NCI-H1436 (cell line): ENCODE measurements at regions not wholly inside any gene's neighbourhood (a gene's known extent, or its start where the extent isn't known, plus 50 kb on each side); places are given as distances from the start of the nearest gene placed in this dataset.

Source experiments
- DNase-seq: peaks from one replicate; lab custom pipeline; 2025; lab: John Stamatoyannopoulos, UW

DNA sequence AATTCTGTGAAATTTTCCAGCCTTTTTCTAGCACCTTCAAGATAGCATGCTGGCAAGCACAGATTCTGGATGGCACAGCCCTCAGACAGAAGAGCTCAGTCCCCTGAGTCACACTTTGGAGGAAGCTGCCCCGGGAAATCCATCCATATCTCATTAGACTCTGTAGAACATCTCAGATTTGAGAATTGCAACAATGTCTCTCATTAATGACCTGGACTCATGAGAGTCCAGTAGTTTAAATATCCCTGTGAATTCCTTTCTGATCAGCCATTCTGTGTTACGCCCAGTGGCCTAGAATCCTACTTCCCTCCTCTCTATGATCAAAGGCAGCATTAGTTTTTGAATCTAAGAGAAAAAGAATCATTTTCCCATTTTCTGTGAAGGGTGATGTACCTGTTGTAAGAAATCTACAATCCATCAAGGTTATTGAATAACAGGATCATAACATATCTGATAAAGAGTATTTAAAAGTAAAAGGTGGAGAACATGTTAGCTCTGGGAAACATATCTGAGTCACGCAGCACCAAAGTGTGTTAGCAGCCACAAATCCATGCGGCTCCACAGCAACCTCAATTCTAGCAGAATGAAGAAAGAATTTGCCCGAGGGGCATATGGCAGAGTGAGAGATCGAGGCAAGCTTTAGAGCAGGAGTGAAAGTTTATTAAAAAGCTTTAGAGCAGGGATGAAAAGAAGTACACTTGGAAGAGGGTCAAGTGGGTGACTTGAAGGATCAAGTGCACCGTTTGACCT is 855.6 kb upstream of the TMEM132C start:
- no peak for DNase-seq

- DNase-seq: no peak
Measured at GRCh38 chr12:127411981-127412380, 855.0 kb upstream of the TMEM132C start.

DNA sequence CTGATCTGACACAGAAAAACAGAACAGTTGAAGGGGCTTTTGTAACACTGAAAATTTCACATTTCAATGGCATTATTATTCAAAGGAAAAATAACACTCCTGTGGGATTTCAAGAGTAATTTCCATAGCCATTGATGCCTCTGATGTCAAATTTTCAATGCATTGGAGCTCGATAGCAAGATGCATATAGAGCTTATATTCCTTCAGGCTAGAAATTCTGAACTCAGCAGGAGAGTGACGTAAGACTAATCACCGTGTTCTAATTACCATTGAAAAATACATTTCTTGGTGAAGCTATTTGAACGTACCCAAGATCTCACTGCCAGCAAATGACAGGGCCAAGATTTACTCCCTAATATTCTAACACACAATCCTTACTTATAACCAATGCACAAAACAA is 854.1 kb upstream of the TMEM132C start:
- no peak for DNase-seq

DNA sequence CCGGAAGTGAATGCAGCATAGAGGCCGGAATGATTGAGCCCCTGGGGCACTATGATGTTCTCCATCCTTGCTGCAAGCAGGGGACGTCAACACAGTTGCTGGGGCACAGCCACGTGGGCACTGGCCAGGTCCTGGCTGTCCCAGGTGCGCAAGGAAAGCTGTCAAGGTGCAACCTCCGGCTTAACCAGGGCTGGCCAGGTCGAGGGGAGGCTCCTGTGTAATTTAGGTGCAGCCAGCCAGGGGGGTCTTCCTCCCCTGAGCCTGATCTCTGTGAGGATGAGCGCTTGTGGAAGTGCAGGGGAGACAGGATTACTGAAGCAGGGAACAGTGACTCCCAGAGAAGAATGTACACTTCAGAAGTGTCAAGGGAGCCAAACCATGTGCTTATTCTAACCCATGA is 852.8 kb upstream of the TMEM132C start:
- no peak for DNase-seq

- no peak for DNase-seq
Measured at GRCh38 chr12:127414636-127415035, 852.3 kb upstream of the TMEM132C start.

DNA sequence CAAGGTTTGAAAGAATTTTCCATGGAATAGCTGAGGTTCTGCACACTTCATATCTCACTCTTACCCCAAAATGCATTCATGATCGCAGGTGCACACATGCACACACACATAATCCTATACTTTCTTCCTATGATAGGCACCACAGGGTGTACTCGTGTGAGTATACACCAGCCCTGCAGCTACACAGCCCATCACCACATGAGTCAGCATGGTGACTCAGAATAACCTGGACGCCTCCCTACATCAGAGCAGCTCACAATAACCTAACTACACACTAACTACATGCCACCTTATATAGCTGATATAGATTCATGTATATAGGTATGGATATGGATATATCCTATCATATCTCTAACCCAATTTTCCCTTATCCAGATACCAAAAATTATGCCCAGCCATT is 850.2 kb upstream of the TMEM132C start:
- DNase-seq: no peak

DNA sequence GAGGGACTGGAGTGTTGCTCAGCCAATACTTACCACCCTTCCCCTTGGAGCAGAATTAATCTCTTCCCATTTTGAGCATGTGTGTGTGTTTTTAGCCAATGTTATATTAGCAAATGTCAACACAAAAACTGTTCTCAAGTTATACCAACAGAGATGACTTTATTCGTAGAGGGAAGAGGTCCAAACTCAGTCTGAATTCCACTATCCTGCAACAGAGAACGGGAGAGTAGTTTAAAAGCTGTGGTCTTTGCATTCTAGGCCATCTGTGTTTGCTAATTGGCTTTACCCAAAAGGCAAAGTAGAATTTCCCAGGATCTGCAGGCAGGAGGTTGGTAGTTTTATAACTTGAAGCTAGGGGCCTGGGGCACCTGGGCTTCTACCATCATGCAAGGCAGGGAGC is 847.9 kb upstream of the TMEM132C start:
- no peak for DNase-seq

GRCh38 chr12:127421614-127422013 is 845.4 kb upstream of the TMEM132C start:
- no peak for DNase-seq

GRCh38 chr12:127422935-127423566 is 843.9 kb upstream of the TMEM132C start:
- DNase-seq: no peak

DNA sequence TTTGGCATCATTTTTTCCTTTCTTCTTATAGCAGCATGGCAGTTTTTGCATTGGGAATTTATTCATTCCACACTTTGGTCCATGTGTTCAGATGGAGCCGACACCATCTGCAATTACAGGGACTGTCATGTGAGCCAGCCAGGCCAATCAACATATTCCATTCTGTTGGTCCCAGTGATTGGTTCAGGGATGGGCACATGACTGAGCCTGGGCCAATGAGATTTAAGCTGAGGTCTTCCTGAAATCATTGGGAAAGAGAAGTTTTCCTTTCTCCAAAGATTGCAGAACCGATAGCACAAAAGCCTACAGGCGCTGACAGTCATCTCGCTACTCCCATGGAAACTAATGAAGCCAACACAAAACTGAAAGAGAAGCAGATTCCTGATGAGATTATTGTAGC is 841.5 kb upstream of the TMEM132C start:
- DNase-seq: no peak

DNA sequence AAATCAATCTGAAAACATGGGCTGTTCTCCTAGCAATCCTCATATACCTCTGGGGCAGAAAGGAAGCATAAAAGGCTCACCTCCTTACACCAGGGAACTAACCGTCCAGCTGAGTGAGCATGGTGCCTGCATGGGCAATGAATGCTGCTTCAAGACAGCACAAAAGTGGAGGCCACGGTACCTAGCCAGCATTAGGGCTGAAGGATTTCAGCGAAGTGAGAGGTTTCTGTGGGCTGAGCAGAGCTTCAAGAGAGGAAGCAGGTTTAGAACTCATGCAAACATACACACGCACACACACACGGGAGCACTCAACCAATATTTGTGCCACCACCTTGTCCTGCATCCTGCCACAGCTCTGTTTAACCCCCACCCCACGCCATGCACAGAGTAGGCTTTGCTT is 838.5 kb upstream of the TMEM132C start:
- no peak for DNase-seq

DNA sequence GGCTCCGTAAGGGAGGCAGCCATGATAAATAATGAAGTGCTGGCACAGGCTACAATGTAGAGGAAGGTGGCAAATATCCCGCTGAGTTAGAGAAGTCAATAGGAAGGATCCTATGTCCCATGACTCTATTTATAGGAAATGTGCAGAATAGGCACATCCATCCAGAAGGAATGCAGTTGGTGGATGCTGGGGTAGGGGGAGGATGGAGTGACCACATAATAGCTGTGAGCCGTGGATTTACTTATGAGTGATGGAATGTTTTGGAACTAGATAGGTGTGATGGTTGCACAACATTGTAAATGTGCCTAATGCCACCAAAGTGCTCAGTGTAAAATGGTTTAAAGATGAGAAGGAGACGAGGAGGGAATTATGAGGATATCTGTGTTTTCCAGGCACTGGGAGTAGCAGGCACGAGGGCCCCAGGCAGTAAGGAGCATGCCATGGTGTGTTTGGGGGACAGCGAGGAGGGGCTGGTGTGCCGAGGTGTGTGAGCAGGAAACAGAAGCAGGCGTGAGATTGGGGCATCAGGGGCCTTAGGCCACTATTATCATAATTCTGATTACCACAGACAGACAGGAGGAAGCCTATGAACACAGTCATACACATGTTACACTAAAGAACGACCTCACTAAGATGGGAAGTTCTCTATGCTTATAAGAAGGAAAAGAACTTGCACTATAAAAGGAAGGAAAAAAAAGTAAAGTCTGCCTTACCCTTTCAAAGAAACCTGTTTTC is 837.3 kb upstream of the TMEM132C start:
- no peak for DNase-seq

DNA sequence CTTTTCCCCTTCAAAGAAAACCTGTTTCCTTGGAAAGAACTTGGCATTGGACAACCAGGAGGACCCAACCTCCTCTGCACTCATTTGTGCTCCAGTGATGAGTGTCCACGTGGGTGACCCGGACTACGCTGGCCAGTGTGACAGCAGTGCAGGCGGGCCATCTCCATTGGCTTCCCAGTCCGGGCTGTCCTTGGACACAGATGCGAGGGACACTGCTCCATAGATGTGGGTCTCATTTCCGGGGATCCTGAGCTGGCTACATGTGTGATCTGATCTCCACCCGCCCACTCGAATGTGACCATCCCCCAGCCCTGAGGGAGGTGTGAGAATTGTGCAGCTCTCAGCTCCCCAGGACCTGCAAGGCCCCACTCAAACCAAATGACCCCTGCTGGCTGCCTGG is 836.6 kb upstream of the TMEM132C start:
- no peak for DNase-seq

- no peak for DNase-seq
Measured at GRCh38 chr12:127431177-127431576, 835.8 kb upstream of the TMEM132C start.

DNA sequence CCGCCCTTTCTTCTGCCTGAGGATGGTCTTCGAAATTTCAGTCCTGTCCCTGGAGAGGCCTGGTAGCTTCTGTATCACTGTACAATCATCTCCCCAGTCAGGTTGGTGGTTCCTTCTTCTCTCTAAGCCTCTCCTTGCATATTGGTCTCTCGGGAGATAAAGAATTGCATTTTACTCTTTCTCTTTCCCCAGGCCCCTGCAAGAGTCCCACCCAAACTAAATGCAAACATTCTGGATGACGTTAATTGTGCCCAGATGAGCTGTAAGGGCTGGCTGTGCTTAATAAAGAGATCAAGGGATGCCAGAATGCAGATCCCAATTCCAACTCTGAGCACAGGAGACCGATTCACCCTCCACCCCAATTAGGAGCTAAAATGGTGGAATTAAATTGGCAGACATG is 835.4 kb upstream of the TMEM132C start:
- DNase-seq: no peak

GRCh38 chr12:127435439-127435838 is 831.5 kb upstream of the TMEM132C start:
- no peak for DNase-seq

DNA sequence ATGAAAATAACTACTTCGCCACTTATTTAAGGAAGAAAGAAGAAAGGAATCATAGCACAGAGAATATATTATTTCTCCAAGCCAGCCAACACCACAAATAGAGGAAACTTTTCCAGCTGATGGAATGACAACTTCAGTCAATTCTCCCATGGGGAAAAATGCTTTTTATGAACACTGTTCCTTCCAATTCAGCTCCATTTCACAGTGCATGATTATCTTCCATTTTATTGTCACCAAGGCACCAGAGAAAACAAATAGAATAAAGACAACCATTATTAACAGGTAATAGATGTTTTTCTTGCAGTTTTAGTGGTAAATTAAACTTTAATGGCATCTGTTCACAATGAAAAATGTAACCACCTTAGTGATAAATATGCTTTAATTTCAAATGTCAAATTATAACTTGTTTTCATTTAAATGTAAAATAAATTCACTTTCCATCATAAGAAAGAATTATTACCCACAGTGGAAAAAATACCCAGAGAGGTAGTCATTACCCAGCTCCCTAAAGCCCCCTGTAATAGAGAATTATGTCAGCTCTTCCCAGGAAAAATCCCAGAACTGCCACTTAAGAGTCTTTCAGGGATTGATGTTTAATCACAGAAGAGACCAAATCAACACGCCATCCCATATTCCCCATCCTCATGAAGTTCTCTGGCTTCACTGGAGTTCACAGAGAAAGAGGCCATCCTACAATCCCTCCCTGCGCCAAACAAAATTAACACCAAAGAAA is 828.3 kb upstream of the TMEM132C start:
- DNase-seq: no peak

- no peak for DNase-seq
Measured at GRCh38 chr12:127445581-127446139, 821.3 kb upstream of the TMEM132C start.

DNA sequence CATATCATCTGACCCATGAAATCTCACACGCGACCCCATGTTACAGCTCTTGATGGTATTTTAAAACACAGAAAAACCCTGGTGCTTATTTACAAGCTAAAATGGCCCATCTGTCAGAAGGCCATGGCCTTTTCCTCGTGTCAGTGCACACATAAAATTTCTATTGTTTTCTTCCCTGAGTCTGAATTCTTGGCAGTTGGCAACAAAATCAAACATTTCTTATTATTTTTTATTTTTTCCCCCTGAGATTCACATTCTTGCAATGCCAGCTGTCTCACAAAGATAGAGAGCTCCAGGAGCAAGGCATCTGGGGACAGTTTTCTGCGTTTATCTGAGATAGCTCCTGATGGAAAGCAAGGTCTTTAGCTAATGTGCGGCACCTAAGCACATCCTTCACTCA is 818.1 kb upstream of the TMEM132C start:
- no peak for DNase-seq

GRCh38 chr12:127450826-127451225 is 816.1 kb upstream of the TMEM132C start:
- DNase-seq: no peak

DNA sequence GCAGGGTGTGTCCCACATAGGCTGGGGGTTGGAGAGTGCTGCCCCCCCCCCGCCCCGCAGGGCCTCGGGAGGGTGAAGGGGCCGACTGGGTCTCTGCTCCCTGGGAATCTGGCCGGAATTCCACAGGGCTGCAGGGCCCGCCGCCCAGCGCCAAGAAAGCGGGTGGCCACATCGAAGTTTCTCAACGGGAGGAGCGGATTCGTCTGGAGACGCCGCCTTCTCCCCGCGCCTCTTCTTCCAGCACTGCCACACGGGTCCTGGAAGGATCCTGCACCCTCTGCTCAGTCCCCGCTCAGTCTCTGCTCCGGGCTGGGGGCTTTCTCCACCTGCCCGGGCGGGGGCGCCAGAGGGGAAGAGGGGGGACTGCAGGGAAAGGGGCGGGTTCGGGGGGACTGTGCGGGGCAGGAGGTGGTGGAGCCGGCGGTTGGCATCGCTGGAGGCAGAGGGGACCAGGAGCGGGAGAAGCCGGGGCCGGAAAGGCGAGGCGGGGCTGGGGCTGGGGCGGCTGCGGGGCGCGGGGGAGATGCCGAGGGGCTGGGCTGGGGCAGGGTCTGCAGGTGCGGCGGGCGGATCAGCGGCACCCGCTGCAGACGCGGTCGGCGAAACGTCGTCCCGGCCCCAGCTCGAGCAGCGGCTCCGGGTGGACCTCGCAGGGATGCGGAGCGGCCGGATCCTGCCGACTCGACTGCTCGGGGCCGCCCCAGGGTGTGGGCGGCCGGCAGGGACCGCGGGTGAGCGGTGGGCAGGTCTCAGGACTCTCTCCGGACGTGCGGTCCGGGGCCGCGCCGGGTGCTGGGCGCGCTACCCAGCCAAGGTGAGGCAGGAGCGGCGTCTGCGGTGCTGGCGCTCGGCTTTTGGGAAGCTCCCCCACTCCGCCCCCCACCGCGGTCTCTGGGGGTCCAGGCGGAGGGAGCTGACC is 811.4 kb upstream of the TMEM132C start:
- peak; percentile 38 for DNase-seq
